K562 (cell line): ENCODE measurements at regions not wholly inside any gene's neighbourhood (a gene's known extent, or its start where the extent isn't known, plus 50 kb on each side); places are given as distances from the start of the nearest gene placed in this dataset.

ENCODE experiments used
- FOXJ2 ChIP-seq: fragments of 200-800 bp; sonication (Bioruptor generic); IDR thresholded peaks from 2 replicates; pipeline ENCODE4 v1.6.1; 2016; ENCODE audit warnings: missing genetic modification characterization, missing compliant biosample characterization
- POLR2AphosphoS5 ChIP-seq: IDR thresholded peaks from 2 replicates; pipeline ENCODE4 v1.6.1; 2011; ENCODE audit warnings: mild to moderate bottlenecking, low read depth, low read length, moderate library complexity; ENCODE audit not compliant: control insufficient read depth, insufficient read depth
- ZNF232 ChIP-seq: sonication (generic); formaldehyde crosslinking; IDR thresholded peaks from 2 replicates; pipeline ENCODE4 v1.8.0; 2022; ENCODE audit warnings: mild to moderate bottlenecking, missing genetic modification reagents

DNA sequence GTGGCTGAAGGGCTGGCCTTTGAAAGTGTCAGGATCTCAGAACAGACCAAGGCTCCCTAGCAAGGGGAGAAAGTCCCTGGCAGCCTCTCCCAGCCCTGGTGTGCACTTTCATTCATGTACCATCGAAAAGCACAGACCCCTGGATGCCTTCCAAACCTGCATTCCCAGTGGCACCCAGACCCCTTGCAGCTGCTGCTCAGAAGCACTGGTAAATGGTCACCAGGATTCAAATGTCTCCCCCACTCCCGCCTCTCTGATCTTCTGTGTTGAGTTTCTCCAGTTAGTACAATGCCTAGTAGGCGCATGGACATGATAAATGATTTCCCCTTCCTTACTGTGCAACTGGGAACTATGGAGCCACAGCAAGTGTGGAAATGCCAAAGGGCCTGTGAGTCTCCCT is 180.0 kb downstream of the GLI2 start:
- TF ChIP-seq FOXJ2 (tag) (no peak), ZNF232 (CRISPR knock-in tag) (no peak), POLR2AphosphoS5 (no peak)
